Panc1 (cell line): ENCODE measurements at regions not wholly inside any gene's neighbourhood (a gene's known extent, or its start where the extent isn't known, plus 50 kb on each side); places are given as distances from the start of the nearest gene placed in this dataset.

Experiments used
- ATAC-seq: fragments of 200-7000 bp; cut with Tn5 transposase; 2 replicates; pipeline ENCODE4 v1.9.1; 2020; ENCODE audit warnings: mild to moderate bottlenecking, moderate library complexity
- BruUV-seq: library from RNA; stranded (reverse); fragments of 400-500 nt; replicated peaks from 2 replicates; lab custom pipeline; 2021; lab: Mats Ljungman, UMichigan
- CTCF ChIA-PET: fragments of 300-600 bp; sonication (Branson Sonifier 250); formaldehyde crosslinking; loops from one replicate; lab custom pipeline; 2022; ENCODE audit warnings: antibody characterized with exemption; lab: Charles Lee
- POLR2A ChIA-PET: fragments of 300-600 bp; sonication (Branson Sonifier 250); formaldehyde crosslinking; loops from one replicate; lab custom pipeline; 2022; ENCODE audit warnings: antibody characterized with exemption; lab: Charles Lee
- DNase-seq: peaks from one replicate; pipeline ENCODE4 v3.0.0-alpha.2; 2010; ENCODE audit warnings: low read depth, low spot score
- H3K27ac ChIP-seq: 2 replicates; pipeline ENCODE4 v1.5.1; 2011; ENCODE audit warnings: mild to moderate bottlenecking, low read length, inconsistent platforms
- H3K27me3 ChIP-seq: fragments of 200-500 bp; sonication (Bioruptor generic); 2 replicates; pipeline ENCODE4 v1.6.0; 2014; ENCODE audit warnings: low read length, inconsistent platforms; ENCODE audit not compliant: control insufficient read depth, insufficient read depth
- H3K36me3 ChIP-seq: fragments of 200-500 bp; sonication (Bioruptor generic); 2 replicates; pipeline ENCODE4 v1.5.1; 2014; ENCODE audit warnings: inconsistent platforms, mild to moderate bottlenecking, low read length, moderate library complexity; ENCODE audit not compliant: control insufficient read depth, insufficient read depth
- H3K4me1 ChIP-seq: 2 replicates; pipeline ENCODE4 v1.5.1; 2011; ENCODE audit warnings: inconsistent platforms, mild to moderate bottlenecking, low read length, moderate library complexity; ENCODE audit not compliant: control insufficient read depth, insufficient read depth
- H3K4me3 ChIP-seq, 2 experiments: 2 replicates each; pipeline ENCODE4 v1.5.1; 2011 to 2012; ENCODE audit warnings: low read depth in 2 of 2, low read length in 2 of 2, mild to moderate bottlenecking in 2 of 2, inconsistent platforms in 1 of 2, moderate library complexity in 1 of 2
- H3K9me3 ChIP-seq: fragments of 200-500 bp; sonication (Bioruptor generic); 2 replicates; pipeline ENCODE4 v1.5.1; 2014; ENCODE audit warnings: low read depth, mild to moderate bottlenecking, inconsistent platforms, low read length, moderate library complexity; ENCODE audit not compliant: control insufficient read depth, insufficient read depth
- POLR2AphosphoS5 ChIP-seq: IDR thresholded peaks from 2 replicates; pipeline ENCODE4 v1.6.1; 2012; ENCODE audit warnings: mild to moderate bottlenecking, low read depth, low read length, moderate library complexity
- SIN3A ChIP-seq: IDR thresholded peaks from 2 replicates; pipeline ENCODE4 v1.6.1; 2012; ENCODE audit warnings: low read depth, mild to moderate bottlenecking, low read length, moderate library complexity, borderline replicate concordance; ENCODE audit not compliant: insufficient read depth
- TCF7L2 ChIP-seq: IDR thresholded peaks from 2 replicates; pipeline ENCODE4 v1.6.1; 2011; ENCODE audit warnings: mild to moderate bottlenecking, low read depth, low read length, inconsistent platforms
- in situ Hi-C: cut with HindIII; loops from 2 replicates; pipeline ENCODE4 v1.10.0; 2016; ENCODE audit warnings: low sequenced_read_pairs, low pct_unique_long_range_greater_than_20kb
- intact Hi-C: fragments of 100-400 bp; cut with micrococcal nuclease; formaldehyde crosslinking; loops from one replicate; pipeline ENCODE4 v1.10.0; 2022; ENCODE audit not compliant: unreplicated experiment
- TF ChIP-seq, protein P1 (sequence below), 2 experiments: IDR thresholded peaks; 2 replicates each; pipeline ENCODE4 v1.6.1; 2011 to 2012; ENCODE audit warnings: low read depth in 2 of 2, control low read depth in 1 of 2, low read length in 1 of 2, mild to moderate bottlenecking in 1 of 2, moderate library complexity in 1 of 2; ENCODE audit not compliant: insufficient read depth in 1 of 2
- TF ChIP-seq, protein P2 (sequence below): fragments of 450-650 bp; IDR thresholded peaks from 2 replicates; pipeline ENCODE4 v1.5.1; 2017; ENCODE audit warnings: mild to moderate bottlenecking

DNA sequence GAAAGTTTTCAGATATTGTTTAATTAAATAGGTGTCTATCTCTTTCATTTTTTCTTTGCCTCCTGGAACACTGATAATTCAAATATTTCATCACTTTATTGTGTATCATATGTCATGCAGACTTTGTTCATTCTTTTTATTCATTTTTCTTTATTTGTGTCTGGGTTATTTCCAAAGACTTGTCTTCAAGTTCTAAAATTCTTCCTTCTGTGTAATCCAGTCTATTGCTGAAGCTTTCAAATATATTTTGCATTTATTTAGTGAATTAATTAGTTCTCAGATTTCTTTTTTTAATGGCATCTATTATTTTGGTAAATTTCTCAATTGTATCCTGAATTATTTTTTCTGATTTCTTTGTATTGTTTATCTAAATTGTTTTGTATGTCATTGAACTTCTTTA lies 70.1 kb downstream of the ZNF330 start:
- Histone ChIP-seq H3K36me3 (no peaks in the 10 kb centered on the region), H3K4me3 (no peak overlapping the region), H3K4me1 (no peaks in the 10 kb centered on the region), H3K27ac (no peak overlapping the region), H3K9me3 (no peaks in the 10 kb centered on the region), H3K27me3 (no peaks in the 10 kb centered on the region)
- no peak for TF ChIP-seq POLR2AphosphoS5
- no peak for TF ChIP-seq TCF7L2
- TF ChIP-seq SIN3A, result no peak
- TF ChIP-seq, protein P1, sequence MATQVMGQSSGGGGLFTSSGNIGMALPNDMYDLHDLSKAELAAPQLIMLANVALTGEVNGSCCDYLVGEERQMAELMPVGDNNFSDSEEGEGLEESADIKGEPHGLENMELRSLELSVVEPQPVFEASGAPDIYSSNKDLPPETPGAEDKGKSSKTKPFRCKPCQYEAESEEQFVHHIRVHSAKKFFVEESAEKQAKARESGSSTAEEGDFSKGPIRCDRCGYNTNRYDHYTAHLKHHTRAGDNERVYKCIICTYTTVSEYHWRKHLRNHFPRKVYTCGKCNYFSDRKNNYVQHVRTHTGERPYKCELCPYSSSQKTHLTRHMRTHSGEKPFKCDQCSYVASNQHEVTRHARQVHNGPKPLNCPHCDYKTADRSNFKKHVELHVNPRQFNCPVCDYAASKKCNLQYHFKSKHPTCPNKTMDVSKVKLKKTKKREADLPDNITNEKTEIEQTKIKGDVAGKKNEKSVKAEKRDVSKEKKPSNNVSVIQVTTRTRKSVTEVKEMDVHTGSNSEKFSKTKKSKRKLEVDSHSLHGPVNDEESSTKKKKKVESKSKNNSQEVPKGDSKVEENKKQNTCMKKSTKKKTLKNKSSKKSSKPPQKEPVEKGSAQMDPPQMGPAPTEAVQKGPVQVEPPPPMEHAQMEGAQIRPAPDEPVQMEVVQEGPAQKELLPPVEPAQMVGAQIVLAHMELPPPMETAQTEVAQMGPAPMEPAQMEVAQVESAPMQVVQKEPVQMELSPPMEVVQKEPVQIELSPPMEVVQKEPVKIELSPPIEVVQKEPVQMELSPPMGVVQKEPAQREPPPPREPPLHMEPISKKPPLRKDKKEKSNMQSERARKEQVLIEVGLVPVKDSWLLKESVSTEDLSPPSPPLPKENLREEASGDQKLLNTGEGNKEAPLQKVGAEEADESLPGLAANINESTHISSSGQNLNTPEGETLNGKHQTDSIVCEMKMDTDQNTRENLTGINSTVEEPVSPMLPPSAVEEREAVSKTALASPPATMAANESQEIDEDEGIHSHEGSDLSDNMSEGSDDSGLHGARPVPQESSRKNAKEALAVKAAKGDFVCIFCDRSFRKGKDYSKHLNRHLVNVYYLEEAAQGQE (IDR thresholded peaks at IDR 0.05; ENCODE audit: insufficient read depth in 1 of 2, low read depth in 2 of 2, low read length in 1 of 2), result no peak
- TF ChIP-seq, protein P2, sequence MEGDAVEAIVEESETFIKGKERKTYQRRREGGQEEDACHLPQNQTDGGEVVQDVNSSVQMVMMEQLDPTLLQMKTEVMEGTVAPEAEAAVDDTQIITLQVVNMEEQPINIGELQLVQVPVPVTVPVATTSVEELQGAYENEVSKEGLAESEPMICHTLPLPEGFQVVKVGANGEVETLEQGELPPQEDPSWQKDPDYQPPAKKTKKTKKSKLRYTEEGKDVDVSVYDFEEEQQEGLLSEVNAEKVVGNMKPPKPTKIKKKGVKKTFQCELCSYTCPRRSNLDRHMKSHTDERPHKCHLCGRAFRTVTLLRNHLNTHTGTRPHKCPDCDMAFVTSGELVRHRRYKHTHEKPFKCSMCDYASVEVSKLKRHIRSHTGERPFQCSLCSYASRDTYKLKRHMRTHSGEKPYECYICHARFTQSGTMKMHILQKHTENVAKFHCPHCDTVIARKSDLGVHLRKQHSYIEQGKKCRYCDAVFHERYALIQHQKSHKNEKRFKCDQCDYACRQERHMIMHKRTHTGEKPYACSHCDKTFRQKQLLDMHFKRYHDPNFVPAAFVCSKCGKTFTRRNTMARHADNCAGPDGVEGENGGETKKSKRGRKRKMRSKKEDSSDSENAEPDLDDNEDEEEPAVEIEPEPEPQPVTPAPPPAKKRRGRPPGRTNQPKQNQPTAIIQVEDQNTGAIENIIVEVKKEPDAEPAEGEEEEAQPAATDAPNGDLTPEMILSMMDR, result no peak
- BruUV-seq, result no TSS peak
- ATAC-seq (no peak), DNase-seq (no peak)
- ChIA-PET CTCF (no interaction called here), POLR2A (no interaction called here)
- intact Hi-C loops, result no loop called here
- in situ Hi-C loops, result no loop called here

DNA sequence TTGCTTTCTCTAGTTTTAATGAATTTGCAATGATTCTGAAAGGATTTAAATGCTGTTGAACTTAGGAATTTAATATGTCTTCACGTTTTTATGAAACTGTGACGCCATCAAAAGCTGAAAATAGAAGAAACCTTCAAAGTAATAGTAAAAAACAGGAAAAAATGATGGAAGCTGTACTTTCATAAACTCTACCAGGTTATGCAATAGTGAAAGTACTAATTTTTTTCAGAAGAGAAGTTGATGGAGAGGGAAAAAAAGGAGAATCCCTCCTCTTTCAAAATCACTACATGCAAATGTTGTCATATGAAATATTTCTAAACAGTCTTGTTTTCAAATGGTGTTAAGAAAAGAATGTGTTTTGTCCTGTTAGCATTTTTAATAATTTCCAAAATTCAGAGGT lies 73.6 kb downstream of the ZNF330 start:
- in situ Hi-C loops, result no loop called here
- no peaks in the 10 kb centered on the region for H3K36me3 ChIP-seq
- intact Hi-C loops, result no loop called here
- TF ChIP-seq, protein P2, result no peak
- TF ChIP-seq, protein P1 (IDR thresholded peaks at IDR 0.05; ENCODE audit: insufficient read depth in 1 of 2, low read depth in 2 of 2, low read length in 1 of 2), result no peak
- no peak for TF ChIP-seq POLR2AphosphoS5
- no peak for TF ChIP-seq SIN3A
- TF ChIP-seq TCF7L2, result no peak
- DNase-seq (no peak), ATAC-seq (no peak)
- no peaks in the 10 kb centered on the region for H3K4me1 ChIP-seq
- no peaks in the 10 kb centered on the region for H3K9me3 ChIP-seq
- ChIA-PET CTCF (no interaction called here), POLR2A (no interaction called here)
- H3K27ac ChIP-seq, result no peak overlapping the region
- H3K4me3 ChIP-seq, result no peak overlapping the region
- no TSS peak for BruUV-seq
- no peaks in the 10 kb centered on the region for H3K27me3 ChIP-seq
